ENCODE measurements at regions not wholly inside any gene's neighbourhood (a gene's known extent, or its start where the extent isn't known, plus 50 kb on each side); places are given as distances from the start of the nearest gene placed in this dataset.

GRCh38 chr3:159619341-159619885, 369.2 kb upstream of the IL12A start:
- DNase-seq (ENCODE audit: low read depth) = peak; percentile 70

- no peak for DNase-seq (ENCODE audit: low read depth)
These were observed 368.4 kb upstream of the IL12A start for GRCh38 chr3:159620281-159620680.

GRCh38 chr3:159620873-159621272, 367.8 kb upstream of the IL12A start:
- peak; percentile 42 for DNase-seq (ENCODE audit: low read depth)

- no peak for DNase-seq (ENCODE audit: low read depth)
These were observed 364.0 kb upstream of the IL12A start for GRCh38 chr3:159624616-159625015.

GRCh38 chr3:159625594-159625993, 363.0 kb upstream of the IL12A start:
- no peak for DNase-seq (ENCODE audit: low read depth)

- no peak for DNase-seq (ENCODE audit: low read depth)
These were observed 362.0 kb upstream of the IL12A start for GRCh38 chr3:159626598-159626997.

GRCh38 chr3:159627229-159627628, 361.4 kb upstream of the IL12A start:
- no peak for DNase-seq (ENCODE audit: low read depth)

- no peak for DNase-seq (ENCODE audit: low read depth)
These were observed 361.0 kb upstream of the IL12A start for GRCh38 chr3:159627634-159628033.

GRCh38 chr3:159629329-159630084, 359.1 kb upstream of the IL12A start:
- no peak for DNase-seq (ENCODE audit: low read depth)

- no peak for DNase-seq (ENCODE audit: low read depth)
These were observed 357.4 kb upstream of the IL12A start for GRCh38 chr3:159631226-159631625.

- DNase-seq (ENCODE audit: low read depth) = no peak
These were observed 356.5 kb upstream of the IL12A start for GRCh38 chr3:159632128-159632527.

- no peak for DNase-seq (ENCODE audit: low read depth)
These were observed 355.8 kb upstream of the IL12A start for GRCh38 chr3:159632851-159633250.

GRCh38 chr3:159634483-159634882, 354.2 kb upstream of the IL12A start:
- DNase-seq (ENCODE audit: low read depth) = no peak

GRCh38 chr3:159635047-159635641, 353.5 kb upstream of the IL12A start:
- no peak for DNase-seq (ENCODE audit: low read depth)

- no peak for DNase-seq (ENCODE audit: low read depth)
These were observed 350.6 kb upstream of the IL12A start for GRCh38 chr3:159637883-159638542.

GRCh38 chr3:159640225-159640624, 348.4 kb upstream of the IL12A start:
- DNase-seq (ENCODE audit: low read depth) = no peak

GRCh38 chr3:159643406-159643805, 345.2 kb upstream of the IL12A start:
- no peak for DNase-seq (ENCODE audit: low read depth)

- peak; percentile 44 for DNase-seq (ENCODE audit: low read depth)
These were observed 342.8 kb upstream of the IL12A start for GRCh38 chr3:159645874-159646273.

GRCh38 chr3:159649951-159650350, 338.7 kb upstream of the IL12A start:
- no peak for DNase-seq (ENCODE audit: low read depth)

- DNase-seq (ENCODE audit: low read depth) = no peak
These were observed 337.9 kb upstream of the IL12A start for GRCh38 chr3:159650726-159651125.

GRCh38 chr3:159652452-159652851, 336.2 kb upstream of the IL12A start:
- DNase-seq (ENCODE audit: low read depth) = no peak

- DNase-seq (ENCODE audit: low read depth) = no peak
These were observed 334.2 kb upstream of the IL12A start for GRCh38 chr3:159654183-159655134.

All from GM04504 (cell line).